HG02571 (cell line): ENCODE measurements at regions not wholly inside any gene's neighbourhood (a gene's known extent, or its start where the extent isn't known, plus 50 kb on each side); places are given as distances from the start of the nearest gene placed in this dataset.

Source experiments
- ATAC-seq: cut with Tn5 transposase; IDR thresholded peaks from one replicate; pipeline ENCODE4 v1.9.1; 2021; ENCODE audit warnings: mild to moderate bottlenecking, moderate library complexity; ENCODE audit not compliant: unreplicated experiment

DNA sequence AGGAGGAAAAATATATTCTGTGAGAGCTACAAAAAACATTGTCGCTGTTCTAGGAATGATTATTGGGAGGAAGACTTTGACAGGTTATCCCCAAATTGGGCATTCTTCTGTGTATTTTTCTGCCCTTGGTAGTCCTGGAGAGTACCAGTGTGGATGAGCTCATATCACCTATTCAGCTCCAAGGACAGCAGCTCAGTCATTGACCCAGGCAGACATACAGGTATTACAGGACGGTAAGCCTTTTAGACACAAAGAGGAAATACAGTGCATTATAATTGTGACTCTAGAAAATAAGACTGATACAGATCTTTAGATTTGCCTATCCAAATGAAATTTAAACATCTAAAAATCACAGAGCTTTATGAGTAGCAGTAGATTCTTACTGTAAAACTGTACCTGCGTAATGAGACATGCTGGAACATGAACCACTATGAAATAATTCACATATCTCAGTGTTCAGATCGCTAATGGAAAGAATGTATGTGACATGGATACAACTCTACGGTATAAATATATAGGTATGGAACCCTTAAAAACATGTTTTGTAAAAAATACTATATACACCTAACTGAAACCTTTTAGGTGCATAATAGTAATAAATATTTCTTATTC is 56.0 kb downstream of the PLK2 start:
- ATAC-seq = no peak

- no peak for ATAC-seq
Observed at GRCh38 chr5:58401701-58402100, 58.2 kb downstream of the PLK2 start.

GRCh38 chr5:58400737-58401136 is 59.1 kb downstream of the PLK2 start:
- no peak for ATAC-seq

GRCh38 chr5:58399951-58400350 is 59.9 kb downstream of the PLK2 start:
- ATAC-seq = no peak

- ATAC-seq = no peak
Observed at GRCh38 chr5:58394339-58394738, 65.5 kb downstream of the PLK2 start.

DNA sequence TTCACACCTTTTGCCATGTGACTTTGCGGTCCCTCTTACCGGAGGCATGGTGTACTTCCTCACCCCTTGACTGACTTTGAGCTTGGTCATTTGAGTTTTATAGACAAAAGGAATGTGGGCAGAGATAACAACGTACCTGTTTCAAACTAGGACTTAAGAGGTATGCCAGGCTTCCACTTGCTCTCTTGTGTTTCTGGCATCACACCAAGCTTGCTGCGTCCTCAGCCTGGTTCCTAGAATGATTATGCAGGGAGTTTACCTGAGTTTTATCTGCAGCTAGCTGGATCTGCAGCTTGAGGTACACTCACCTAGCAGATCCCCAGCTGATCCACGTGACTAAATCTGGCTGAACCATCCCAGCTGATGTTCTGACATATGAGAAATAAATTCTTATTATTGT is 66.2 kb downstream of the PLK2 start:
- ATAC-seq = no peak

DNA sequence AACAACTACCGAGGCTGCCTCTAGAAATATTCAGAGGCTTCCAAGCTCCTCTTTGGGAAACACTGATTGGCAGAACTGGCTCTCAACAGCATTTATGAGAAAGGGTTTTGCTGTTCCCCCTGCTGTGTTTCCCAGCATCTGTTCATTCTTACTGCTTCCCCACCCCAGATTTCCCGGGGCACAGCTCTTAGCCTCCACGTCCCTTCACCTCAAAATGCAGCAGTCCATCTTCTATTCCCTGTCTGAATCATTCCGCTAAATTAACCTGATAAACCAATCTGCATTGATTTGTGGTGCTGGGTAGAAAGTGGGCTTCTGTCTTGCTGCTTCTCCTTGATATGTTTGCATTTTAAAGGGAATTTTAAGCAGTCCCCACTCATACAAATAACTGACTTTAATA is 67.4 kb downstream of the PLK2 start:
- no peak for ATAC-seq

DNA sequence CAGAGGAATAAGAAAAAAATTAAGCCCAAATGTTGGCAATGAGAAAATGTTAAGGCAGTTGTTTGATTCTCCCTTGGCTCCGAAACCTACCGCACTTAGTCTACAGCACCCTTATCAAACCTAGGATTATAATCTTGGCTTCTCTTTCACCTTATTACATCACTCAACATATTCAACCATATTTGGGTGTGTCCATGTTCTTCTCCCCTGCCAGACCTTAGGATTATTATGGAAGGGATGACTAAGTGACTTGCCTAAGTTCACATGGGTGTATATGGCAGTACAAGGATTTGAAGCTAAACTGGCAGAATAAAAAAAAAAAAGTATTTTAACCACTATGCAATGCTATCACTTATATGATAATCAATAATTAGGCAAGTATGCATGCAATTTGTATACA is 76.4 kb downstream of the PLK2 start:
- ATAC-seq = no peak

GRCh38 chr5:58382131-58382534 is 77.8 kb downstream of the PLK2 start:
- ATAC-seq = no peak

DNA sequence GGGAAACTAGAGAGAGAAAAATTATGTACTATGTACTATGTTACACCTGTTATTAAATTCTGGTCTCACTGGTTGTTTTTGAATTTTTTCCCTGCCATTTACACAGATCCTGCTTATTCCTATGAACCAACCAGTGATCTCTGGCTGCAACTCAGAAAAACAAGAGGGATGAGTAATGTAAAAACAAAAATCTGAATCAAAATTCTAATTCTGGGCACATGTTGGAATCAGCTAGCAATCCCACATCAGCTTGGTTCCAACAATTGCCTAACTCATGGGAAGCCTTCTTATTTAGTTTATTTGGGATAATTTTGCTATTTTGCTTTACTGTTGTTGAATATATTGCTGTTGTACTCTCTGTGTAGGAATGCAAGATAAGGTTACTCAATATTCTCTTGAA is 78.3 kb downstream of the PLK2 start:
- no peak for ATAC-seq

DNA sequence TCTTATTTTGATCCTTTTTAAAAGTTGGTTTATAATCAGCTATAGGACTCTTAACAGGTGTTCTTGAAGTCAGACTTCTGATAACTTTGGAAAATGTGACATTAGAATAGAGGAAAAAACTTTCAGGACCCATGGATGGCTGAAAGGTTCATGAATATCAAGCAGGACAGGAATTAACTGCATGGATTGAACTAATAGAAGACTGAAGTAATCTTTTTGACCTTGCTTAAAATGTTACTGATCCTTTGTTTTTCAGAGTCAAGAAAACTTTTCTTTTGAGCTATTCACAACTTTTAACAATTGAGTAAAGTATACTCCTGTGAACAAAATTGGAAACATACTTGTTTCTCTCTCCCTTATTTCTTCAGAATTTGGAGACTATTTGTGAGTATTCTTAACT is 79.2 kb downstream of the PLK2 start:
- ATAC-seq = no peak

DNA sequence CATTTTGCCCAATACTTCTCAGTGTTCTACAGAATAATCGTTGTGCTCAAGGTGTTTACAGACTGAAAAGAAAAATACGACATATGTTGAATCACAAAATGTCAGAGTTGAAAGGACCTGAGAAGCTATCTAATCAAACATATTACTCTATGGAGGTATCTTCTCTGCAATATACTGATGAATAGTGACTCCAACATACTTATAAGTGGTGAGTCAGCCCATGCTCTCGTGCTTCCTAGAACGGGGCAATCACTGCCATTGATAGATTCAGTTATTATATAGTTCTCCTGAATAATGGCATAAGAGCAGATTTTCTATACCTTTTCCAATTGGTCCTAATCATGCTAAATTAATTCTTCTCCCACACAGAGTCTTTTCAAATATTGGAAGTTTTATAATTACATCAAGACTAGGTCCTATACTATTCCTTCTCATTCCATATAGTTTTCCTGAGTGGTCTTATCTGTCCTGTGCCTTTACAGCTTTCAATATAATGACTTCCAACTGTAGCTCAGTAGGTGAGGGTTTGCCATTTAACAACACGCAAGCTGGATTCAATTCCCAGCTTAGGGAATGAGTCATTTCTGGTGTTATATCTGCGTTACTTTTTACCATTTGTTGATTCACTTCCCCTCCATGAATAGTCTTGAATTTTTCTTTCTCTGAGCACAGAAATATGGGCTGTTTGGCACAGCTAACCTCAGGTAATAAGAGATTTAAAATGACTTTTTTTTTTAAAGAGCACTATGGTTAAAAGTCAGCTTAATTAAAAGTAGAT is 81.1 kb downstream of the PLK2 start:
- no peak for ATAC-seq

- ATAC-seq = no peak
Observed at GRCh38 chr5:58370606-58371005, 89.3 kb downstream of the PLK2 start.

DNA sequence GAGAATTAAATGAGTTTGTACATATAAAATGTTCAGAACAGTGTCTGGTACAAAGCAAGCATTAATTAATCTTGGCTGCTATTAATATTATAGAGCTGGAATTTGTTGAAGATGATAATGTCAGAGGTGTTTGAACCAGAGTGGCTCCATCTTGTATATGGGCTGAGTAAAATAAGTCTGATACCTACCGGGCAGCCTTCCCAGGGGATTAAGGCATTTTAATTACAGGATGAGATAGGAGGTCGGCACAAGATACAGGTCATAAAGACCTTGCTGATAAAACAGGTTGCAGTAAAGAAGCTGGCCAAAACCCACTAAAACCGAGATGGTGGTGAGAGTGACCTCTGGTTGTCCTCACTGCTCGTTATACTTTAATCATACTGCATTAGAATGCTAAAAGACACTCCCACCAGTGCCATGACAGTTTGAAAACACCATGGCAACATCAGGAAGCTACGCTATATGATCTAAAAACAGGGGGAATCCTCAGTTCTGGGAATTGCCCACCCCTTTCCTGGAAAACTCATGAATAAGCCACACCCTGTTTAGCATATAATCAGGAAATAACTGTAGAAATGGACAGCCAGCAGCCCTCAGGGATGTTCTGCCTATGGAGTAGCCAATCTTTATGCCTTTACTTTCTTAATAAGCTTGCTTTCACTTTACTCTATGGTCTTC is 90.2 kb downstream of the PLK2 start:
- no peak for ATAC-seq

GRCh38 chr5:58366461-58366860 is 93.4 kb downstream of the PLK2 start:
- no peak for ATAC-seq

DNA sequence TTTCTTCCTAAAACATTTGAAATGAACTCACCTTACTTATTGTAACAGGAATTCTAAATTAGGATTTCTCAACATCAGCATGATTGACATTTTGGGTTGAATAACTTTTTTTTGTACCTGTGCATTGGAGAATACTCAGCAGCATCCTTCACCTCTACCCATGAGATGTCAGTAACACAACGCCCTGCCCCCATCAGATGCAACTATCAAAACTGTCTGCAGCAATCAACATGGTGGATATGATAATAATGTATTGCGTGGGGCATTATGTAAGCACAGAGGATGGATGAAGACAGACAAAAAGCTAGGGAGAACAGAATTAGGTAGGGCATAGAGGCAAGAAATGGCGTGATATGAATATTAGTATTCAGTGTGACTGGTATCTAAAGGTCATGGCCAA is 94.1 kb downstream of the PLK2 start:
- no peak for ATAC-seq

- ATAC-seq = no peak
Observed at GRCh38 chr5:58363461-58364249, 96.2 kb downstream of the PLK2 start.

DNA sequence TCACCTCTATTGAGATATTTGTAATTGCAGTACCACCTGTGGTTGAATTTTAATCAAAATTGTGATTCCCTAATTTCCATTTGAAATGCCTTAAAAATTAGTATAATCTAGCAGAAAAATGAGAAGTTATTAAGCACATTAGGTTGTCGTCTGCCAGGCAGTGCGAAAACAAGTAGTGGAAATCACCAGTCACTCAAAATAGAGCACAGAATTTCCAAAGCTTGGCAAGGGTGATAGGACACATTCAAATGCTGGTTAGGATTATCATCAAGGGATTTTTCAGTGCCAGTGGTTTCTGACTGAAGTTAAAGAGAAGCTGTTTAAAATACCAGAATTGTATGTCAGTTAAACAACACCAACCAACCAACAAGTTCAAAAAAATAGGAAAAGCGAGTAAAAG is 97.8 kb downstream of the PLK2 start:
- no peak for ATAC-seq

DNA sequence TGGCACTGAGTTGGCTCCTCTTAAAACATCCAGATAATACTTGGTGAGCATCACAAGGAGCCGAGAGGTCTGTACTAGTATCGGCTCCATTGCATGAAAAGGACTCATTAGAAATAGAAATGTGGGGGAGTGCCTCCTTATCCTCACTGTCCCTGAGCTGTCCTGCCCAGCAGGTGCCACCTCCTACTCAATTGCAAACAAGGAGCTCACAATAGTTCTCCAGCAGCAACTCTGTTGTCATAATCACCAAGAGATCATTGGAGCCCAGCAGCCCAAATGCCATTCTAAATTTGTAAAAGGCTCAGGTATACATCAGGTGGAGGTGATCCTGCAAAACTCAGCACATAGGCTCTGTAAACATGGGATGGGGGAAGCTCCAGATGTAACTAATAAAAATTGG is 99.1 kb downstream of the PLK2 start:
- no peak for ATAC-seq

DNA sequence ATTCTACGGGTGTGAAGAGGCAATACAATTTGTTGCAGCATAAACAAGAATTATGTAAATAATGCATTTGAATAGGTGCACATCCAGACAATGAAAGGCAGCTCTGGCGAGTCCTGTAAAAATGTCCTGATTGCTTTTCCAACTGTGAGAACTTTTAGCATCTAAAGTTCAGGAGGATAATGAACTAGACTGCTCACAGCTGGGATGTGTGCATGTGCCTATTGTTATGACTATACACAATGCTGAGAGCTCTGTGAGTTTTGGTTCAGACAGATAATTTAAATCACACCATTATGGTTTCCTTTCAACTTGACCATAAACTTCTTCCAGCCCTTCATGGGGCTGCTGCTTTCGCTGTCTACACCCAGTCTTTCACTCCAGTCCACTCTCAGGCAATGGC is 99.9 kb downstream of the PLK2 start:
- no peak for ATAC-seq

DNA sequence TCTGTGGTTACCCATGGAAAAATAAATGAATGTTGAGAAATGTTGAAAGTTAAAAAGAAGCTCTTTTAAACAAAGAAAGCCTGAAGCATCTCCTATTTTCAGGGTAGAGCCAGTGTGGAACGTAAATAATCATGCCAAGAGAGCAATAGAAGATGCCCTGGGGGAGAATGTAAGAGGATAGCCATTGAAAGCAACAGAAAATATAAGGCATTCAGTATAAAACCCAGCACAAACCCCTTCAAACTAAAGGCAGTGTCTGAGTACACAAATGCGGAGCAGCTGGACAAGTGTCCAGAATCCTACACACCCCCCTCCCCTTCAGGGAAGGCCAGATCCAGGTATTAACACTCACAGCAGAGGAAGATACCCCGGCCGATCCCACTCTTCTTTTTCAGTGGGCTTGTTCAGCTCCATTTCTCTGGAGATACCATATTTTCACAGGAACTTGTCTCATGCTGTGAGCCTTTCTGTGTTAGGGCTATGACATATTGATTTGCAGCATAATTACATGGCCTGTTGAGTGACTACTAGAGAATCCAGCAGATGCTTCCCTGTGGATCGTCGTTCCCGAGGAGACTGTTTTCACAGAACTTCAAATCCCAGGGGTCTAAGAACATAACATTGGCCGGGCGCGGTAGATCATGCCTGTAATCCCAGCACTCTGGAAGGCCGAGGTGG is 101.2 kb downstream of the PLK2 start:
- no peak for ATAC-seq
